ENCODE measurements at regions not wholly inside any gene's neighbourhood (a gene's known extent, or its start where the extent isn't known, plus 50 kb on each side); places are given as distances from the start of the nearest gene placed in this dataset.

- no peaks in the 10 kb centered on the region for H3K36me3 ChIP-seq
- intact Hi-C loops (cut with DNase I; ENCODE audit: low total_unique reads), result loop anchor here (10.0 kb wide), 1 partner anchor 1000 kb away; no protein-coding TSS in a partner anchor
- no peaks in the 10 kb centered on the region for H3K4me1 ChIP-seq
- no peaks in the 10 kb centered on the region for H3K27me3 ChIP-seq
- TF ChIP-seq, protein P1, sequence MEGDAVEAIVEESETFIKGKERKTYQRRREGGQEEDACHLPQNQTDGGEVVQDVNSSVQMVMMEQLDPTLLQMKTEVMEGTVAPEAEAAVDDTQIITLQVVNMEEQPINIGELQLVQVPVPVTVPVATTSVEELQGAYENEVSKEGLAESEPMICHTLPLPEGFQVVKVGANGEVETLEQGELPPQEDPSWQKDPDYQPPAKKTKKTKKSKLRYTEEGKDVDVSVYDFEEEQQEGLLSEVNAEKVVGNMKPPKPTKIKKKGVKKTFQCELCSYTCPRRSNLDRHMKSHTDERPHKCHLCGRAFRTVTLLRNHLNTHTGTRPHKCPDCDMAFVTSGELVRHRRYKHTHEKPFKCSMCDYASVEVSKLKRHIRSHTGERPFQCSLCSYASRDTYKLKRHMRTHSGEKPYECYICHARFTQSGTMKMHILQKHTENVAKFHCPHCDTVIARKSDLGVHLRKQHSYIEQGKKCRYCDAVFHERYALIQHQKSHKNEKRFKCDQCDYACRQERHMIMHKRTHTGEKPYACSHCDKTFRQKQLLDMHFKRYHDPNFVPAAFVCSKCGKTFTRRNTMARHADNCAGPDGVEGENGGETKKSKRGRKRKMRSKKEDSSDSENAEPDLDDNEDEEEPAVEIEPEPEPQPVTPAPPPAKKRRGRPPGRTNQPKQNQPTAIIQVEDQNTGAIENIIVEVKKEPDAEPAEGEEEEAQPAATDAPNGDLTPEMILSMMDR (IDR thresholded peaks at IDR 0.05), result no peak
- no peak overlapping the region for H3K4me3 ChIP-seq
- no peak for DNase-seq
- H3K9me3 ChIP-seq, result no peaks in the 10 kb centered on the region
- H3K27ac ChIP-seq, result no peak overlapping the region
Observed at GRCh38 chr1:214124915-214125314, 137.1 kb downstream of the PROX1 start.

DNA sequence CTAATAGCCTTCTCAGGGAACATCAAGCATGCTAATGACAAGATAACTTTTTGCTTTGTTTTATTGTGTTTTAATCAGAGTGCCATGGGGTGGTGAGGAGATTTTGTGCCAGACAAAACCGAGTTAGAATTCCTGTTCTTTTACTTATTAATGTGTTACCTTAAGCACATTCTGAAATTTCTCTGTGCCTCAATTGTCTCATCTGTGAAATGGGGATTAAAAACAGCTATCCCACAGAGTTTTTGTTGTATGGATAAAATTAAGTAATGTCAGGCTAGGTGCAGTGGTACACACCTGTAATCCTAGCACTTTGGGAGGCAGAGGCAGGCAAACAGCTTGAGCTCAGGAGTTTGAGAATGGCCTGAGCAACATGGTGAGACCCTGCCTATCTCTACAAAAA lies 138.0 kb downstream of the PROX1 start:
- Histone ChIP-seq H3K4me1 (no peaks in the 10 kb centered on the region), H3K36me3 (no peaks in the 10 kb centered on the region), H3K4me3 (no peak overlapping the region), H3K27ac (no peak overlapping the region), H3K27me3 (no peaks in the 10 kb centered on the region), H3K9me3 (no peaks in the 10 kb centered on the region)
- no peak for DNase-seq
- TF ChIP-seq, protein P1 (IDR thresholded peaks at IDR 0.05), result no peak
- intact Hi-C loops (cut with DNase I; ENCODE audit: low total_unique reads), result loop anchor here (10.0 kb wide), 1 partner anchor 1001 kb away; no protein-coding TSS in a partner anchor

DNA sequence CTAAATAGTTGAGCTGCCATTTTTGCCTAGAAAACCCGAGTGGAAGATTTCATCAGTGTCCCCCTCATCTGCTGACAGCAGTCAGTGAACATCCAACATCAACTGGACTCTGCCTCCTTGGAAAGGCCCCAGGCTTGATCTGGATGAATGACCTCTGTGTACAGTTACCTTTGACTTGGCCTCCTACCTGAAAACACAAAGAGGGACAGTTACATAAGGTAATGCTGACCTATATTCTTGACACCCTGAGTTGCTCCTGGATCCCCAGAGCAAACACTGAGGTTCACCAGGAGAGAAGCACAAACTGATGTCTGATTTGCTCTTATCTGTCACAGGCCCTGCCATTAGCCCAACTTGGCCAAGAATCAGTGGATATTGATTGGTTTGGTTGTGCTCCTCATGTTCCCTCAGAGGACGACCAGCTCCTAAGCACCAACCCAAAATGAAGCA lies 138.9 kb downstream of the PROX1 start:
- H3K4me1 ChIP-seq, result no peaks in the 10 kb centered on the region
- H3K36me3 ChIP-seq, result no peaks in the 10 kb centered on the region
- no peak overlapping the region for H3K4me3 ChIP-seq
- H3K27ac ChIP-seq, result no peak overlapping the region
- DNase-seq, result no peak
- H3K27me3 ChIP-seq, result no peaks in the 10 kb centered on the region
- intact Hi-C loops (cut with DNase I; ENCODE audit: low total_unique reads), result loop anchor here (10.0 kb wide), 1 partner anchor 1002 kb away; no protein-coding TSS in a partner anchor
- no peaks in the 10 kb centered on the region for H3K9me3 ChIP-seq
- TF ChIP-seq, protein P1 (IDR thresholded peaks at IDR 0.05), result no peak

- Histone ChIP-seq H3K27ac (no peak overlapping the region), H3K4me3 (no peak overlapping the region), H3K36me3 (no peaks in the 10 kb centered on the region), H3K9me3 (no peaks in the 10 kb centered on the region), H3K27me3 (no peaks in the 10 kb centered on the region), H3K4me1 (no peaks in the 10 kb centered on the region)
- TF ChIP-seq, protein P1 (IDR thresholded peaks at IDR 0.05), result no peak
- intact Hi-C loops (cut with DNase I; ENCODE audit: low total_unique reads), result loop anchor here (10.0 kb wide), 1 partner anchor 1003 kb away; no protein-coding TSS in a partner anchor
- DNase-seq, result no peak
Observed at GRCh38 chr1:214127705-214128104, 139.9 kb downstream of the PROX1 start.

GRCh38 chr1:214135886-214136285 lies 145.1 kb upstream of the SMYD2 start:
- no peak for DNase-seq
- no peaks in the 10 kb centered on the region for H3K9me3 ChIP-seq

More at GRCh38 chr1:214135886-214136285, 145.1 kb upstream of the SMYD2 start:
- TF ChIP-seq, protein P1 (IDR thresholded peaks at IDR 0.05), result no peak
- Histone ChIP-seq H3K27ac (no peak overlapping the region), H3K27me3 (peaks cover 0 to 4% of the 10 kb centered on the region in 2 donors), H3K36me3 (no peaks in the 10 kb centered on the region), H3K4me1 (no peaks in the 10 kb centered on the region), H3K4me3 (no peak overlapping the region)
- intact Hi-C loops (cut with DNase I; ENCODE audit: low total_unique reads), result no loop called here
